KOPT-K1 (cell line): ENCODE measurements at regions not wholly inside any gene's neighbourhood (a gene's known extent, or its start where the extent isn't known, plus 50 kb on each side); places are given as distances from the start of the nearest gene placed in this dataset.

Experiments used
- H3K27ac ChIP-seq: fragments of 200-600 bp; sonication (generic); 2 replicates; pipeline ENCODE4 v1.5.1; 2016; ENCODE audit warnings: antibody characterized with exemption, mild to moderate bottlenecking, low read depth, low read length; ENCODE audit not compliant: poor library complexity, severe bottlenecking
- H3K36me3 ChIP-seq: fragments of 200-600 bp; sonication (generic); 2 replicates; pipeline ENCODE4 v1.5.1; 2017; ENCODE audit warnings: antibody characterized with exemption, mild to moderate bottlenecking, low read length, moderate library complexity; ENCODE audit not compliant: insufficient read depth
- H3K9me3 ChIP-seq: fragments of 200-600 bp; sonication (generic); 2 replicates; pipeline ENCODE4 v1.5.1; 2017; ENCODE audit warnings: antibody characterized with exemption, low read length, mild to moderate bottlenecking; ENCODE audit not compliant: insufficient read depth, poor library complexity, severe bottlenecking

DNA sequence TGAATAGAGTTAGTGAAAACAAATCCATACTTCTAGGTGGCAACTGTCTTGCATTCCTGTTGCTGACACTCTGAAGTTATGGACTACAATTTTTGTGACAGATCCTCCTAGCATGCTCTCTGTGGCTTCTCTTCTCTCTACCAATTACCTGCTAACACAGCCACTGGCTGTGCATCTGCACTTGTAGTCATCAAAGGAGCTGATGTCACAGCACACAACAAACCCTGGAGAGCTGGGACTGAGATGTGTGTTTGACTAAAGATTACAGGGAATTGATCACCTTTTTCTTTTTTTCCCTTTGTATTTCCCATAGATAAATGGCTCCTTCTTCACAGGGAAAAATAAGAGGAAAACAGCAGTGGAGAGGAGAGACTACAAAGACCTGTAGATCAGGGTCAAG, 278.4 kb upstream of the CCDC54 start:
- no peaks in the 10 kb centered on the region for H3K36me3 ChIP-seq

DNA sequence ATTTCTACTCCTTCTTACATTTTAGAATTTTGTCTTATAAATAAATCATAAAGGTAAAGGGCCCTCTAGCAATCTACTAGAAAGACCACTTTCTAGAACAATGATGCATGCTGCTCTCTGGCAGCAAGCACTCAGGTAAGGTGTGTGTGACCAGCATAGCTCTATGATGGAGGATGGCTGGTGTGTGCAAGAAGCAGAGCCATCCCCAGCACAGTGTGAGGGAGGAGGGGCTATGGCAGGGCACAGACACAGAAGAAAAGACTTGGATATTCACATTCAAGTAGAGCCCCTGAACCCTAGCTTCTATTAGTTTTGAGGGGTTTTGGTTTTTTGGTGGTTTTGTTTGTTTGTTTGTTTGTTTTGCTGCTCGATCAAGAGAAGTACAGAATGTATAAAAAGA, 277.1 kb upstream of the CCDC54 start:
- H3K9me3 ChIP-seq: no peaks in the 10 kb centered on the region
- no peaks in the 10 kb centered on the region for H3K36me3 ChIP-seq
- H3K27ac ChIP-seq: no peak overlapping the region

More for the DNA sequence above, 278.4 kb upstream of the CCDC54 start:
- no peak overlapping the region for H3K27ac ChIP-seq
- no peaks in the 10 kb centered on the region for H3K9me3 ChIP-seq

DNA sequence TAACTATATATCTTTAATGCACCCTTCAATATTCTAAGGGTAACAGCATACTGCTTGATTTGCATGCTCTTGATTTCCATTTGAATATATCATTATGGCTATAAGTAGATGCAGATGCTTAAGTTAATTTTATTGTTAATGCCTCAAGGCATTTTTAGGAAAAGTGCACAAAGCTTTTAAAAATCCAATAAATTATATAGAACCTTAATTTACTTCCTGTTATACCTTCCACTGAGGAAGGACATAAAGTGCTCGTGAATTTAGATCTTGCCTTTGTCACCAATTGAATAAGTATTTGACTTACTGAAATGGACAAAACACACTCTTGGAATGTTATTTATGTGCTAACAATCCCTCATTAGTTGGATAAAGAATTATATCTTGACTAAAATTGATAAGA, 276.7 kb upstream of the CCDC54 start:
- H3K36me3 ChIP-seq: no peaks in the 10 kb centered on the region
- H3K9me3 ChIP-seq: no peaks in the 10 kb centered on the region
- H3K27ac ChIP-seq: no peak overlapping the region

DNA sequence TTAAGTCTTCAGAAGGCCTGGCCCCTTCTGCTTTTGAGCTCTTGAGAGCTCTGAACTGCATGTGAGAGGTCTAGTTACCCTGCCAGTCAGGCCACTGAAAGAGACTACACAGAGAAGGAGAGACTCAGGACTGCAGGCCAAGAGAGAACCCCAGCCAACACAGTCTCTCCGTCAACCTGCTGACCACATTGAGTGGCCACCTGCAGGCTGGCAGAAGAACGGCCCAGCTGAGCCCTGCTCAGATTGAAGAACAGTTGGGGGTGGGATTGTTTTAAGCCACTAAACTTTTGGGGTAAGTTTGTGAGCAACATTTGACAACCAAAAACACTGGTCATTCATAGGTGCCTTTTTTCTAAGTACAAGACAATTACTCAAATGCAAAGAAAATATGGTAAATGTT, 273.5 kb upstream of the CCDC54 start:
- Histone ChIP-seq H3K9me3 (no peaks in the 10 kb centered on the region), H3K27ac (no peak overlapping the region), H3K36me3 (no peaks in the 10 kb centered on the region)

DNA sequence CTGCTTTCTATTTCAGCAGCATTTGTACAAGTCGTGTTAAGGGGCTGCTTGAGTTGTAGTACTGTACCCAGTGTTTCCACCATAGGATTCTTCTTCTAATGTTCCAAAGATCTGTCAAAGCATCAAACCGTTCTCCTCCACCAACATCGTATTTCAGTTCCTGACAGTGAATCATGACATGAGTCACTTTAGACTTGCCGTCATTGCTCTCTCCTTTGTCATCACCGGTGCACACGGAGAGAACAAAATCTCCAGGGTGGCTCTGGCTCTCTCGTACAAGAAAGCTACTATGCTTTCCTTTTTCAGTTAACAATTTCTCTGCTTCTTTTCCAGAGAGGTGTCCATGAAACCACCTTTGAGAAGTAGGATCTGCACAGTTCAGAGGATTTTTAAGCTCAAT, 270.9 kb upstream of the CCDC54 start:
- no peaks in the 10 kb centered on the region for H3K9me3 ChIP-seq
- H3K36me3 ChIP-seq: no peaks in the 10 kb centered on the region
- no peak overlapping the region for H3K27ac ChIP-seq

DNA sequence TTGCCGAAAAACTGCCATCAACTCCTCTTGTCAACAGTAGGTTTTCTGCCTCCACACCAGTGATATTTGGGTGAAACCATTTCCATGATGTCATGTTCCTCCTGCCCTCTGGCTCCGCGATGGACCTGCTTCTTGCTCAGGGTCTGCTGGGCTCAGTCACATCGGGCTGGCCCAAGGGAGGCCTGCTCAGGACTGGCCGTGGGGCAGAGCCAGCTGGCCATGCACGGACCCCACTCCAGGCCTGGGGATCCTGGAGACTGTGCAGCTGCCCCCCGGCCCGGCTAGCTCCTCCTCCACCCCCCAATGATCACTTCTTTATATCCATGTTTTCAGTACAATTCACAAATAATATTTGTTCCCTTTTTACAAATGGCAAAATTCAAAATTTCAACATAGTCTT, 270.3 kb upstream of the CCDC54 start:
- H3K27ac ChIP-seq: no peak overlapping the region
- H3K9me3 ChIP-seq: no peaks in the 10 kb centered on the region
- H3K36me3 ChIP-seq: no peaks in the 10 kb centered on the region

DNA sequence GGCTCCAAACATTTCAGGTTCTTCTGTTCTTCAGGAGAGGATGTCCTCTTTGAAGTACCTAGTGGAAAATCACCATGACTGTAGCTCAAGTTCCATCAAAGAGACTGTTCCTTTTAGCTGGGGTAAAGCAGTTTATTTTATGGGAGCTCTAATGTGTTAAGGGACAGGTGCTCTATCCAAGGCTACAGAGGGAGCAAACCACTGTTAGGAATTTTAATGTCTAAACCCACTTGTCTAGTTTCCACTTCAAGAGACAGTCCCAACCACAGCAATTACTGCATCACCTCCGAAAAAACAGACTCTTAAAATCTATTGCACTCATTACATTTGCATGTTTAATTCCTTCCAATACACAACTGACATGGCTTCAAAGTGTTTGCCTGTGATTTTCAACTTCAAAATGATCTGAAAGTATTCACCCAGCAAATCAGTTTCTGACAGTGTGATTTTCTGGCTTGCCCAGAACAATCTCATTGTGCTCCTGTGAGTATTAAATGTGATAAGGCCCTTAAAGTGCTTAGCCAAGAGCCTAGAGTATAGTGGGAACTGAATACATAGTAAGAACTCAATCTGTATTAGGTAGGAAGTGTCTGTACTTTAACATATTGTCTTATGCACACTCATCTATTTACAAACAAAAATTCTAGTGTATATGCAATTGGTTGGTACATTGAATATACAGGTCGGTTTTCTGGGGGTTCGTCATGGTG, 266.5 kb upstream of the CCDC54 start:
- Histone ChIP-seq H3K36me3 (no peaks in the 10 kb centered on the region), H3K9me3 (no peaks in the 10 kb centered on the region), H3K27ac (no peak overlapping the region)

DNA sequence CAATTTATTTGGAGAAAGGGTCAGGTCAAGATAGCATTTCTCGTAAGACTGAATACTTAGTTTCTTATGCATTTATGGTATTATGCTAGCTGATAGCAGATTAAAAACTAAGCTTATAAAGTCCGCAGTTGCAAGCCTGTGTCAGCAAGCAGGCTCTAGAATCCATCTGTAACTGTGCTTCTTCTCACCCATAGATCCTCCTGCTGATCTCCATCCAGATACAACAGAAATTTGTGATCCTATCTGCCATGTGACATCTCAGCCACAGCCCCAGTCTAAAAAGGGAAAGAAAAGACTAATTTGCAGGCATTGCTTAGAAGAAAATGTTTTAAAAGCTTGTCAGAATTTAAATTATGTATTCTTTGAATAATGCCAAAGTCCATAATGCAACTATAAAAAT, 265.4 kb upstream of the CCDC54 start:
- Histone ChIP-seq H3K9me3 (no peaks in the 10 kb centered on the region), H3K27ac (no peak overlapping the region), H3K36me3 (no peaks in the 10 kb centered on the region)

DNA sequence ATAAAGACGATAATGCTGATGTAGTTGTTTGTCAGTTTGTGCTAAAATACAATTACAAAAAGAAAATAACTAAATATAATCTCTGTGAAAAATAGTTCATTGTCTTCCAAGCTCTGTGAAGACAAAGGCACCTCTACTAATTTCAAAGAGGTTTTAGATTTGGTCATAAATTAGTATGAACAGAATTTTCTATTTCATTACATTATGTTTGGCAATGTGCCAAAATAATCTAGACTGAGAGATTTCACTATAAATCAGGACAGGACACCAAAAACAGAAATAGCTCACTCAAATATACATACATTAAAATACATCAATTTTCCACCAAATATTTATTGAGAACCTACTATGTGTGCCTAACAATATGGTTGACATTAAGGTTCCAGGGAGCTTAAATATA, 264.9 kb upstream of the CCDC54 start:
- H3K27ac ChIP-seq: no peak overlapping the region
- no peaks in the 10 kb centered on the region for H3K36me3 ChIP-seq
- no peaks in the 10 kb centered on the region for H3K9me3 ChIP-seq

DNA sequence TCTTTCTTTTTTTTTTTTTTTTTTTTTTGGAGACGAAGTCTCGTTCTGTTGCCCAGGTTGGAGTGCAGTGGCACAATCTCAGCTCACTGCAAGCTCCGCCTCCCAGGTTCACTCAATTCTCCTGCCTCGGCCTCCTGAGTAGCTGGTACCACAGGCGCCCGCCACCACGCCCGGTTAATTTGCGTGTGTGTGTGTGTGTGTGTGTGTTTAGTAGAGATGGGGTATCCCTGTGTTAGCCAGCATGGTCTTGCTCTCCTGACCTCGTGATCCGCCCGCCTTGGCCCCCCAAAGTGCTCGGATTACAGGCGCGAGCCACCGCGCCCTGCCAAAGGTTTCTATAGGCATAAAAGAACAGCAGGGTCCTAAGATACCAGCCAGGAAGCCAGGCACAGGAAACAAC, 261.0 kb upstream of the CCDC54 start:
- Histone ChIP-seq H3K9me3 (no peaks in the 10 kb centered on the region), H3K27ac (no peak overlapping the region), H3K36me3 (no peaks in the 10 kb centered on the region)

DNA sequence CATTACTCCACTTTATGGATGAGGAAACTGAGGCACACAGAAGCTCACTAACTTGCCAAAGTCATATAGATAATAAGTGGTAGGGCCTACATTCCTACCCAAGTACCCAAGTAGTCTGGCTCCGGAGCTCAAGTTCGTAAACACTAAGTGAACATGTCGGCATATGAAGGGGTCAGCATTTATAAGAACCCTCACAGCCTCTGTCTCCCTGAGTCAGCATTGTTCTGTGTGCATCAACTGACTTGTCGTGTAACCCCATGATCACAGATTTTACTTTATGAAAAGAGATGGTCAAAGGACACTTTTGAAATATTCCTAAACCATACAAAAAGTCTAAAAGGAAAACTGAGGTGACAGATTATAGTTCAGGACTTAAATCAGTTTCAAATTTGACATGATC, 260.1 kb upstream of the CCDC54 start:
- Histone ChIP-seq H3K9me3 (no peaks in the 10 kb centered on the region), H3K36me3 (no peaks in the 10 kb centered on the region), H3K27ac (no peak overlapping the region)

DNA sequence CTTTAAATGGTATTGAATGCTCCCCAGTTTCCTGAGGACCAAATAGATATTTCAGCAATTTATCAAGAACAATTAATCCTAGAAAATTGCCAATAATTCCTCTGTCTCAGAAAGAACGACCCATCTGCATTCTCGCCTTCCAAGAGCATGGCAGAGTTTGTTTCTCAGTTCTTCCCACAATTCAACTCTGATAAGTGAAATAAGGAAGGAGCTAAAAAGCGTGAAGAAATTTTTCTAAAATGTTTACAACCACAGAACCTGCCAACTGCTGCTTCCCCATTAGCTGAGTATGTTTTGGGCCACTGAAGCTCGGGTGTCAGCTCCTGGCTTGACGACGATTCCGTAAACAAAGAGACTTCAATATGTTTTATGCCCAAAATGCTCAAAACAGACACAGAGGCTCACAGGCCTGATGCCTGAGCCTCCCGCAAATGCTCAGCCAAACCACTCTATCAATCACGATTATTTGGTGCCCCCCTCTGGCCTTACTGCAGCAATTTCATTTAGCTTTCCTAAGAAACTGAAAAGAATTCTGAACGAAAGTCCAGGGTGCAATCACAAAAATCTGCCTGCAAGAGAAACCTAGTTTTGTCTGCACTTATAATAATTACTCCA, 259.2 kb upstream of the CCDC54 start:
- H3K36me3 ChIP-seq: no peaks in the 10 kb centered on the region
- H3K27ac ChIP-seq: no peak overlapping the region
- no peaks in the 10 kb centered on the region for H3K9me3 ChIP-seq

DNA sequence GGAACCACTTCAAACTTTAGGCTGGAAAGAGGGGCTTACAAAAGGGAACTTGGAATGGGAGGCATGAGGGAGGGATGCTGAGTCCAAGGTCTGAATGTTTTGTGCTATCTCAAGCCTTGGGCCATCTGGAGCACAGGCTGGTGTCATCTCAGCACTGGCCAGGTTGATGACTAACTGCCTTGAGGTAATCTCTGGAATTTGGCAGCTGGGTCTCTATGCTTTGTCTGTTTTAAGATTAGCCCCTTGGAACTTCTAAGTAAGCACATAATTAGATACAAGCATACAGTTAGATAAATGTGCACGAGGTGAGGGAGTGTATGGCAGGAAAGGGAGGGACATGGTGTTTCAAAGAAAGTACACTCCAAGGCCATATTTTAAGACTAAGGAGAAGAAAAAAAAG, 252.4 kb upstream of the CCDC54 start:
- Histone ChIP-seq H3K9me3 (no peaks in the 10 kb centered on the region), H3K36me3 (no peaks in the 10 kb centered on the region), H3K27ac (no peak overlapping the region)

DNA sequence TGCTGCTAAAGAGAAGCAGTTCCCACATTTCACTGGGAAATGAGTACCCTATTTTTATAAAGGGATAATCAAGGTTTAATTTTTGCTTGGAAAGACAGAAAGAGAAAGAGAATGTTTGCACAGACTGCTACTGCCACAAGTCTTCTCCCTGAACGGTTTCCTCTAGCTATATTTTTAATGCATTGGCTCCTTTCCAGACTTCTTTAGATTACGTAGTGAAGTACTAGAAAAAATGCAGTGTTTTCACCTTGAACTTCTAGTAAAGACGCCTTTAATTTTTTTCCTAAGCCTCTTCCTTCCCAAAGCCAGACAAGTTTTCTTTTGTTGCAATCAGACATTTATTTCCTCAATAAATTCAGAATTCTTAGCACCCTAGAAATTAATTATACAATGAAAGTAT, 248.3 kb upstream of the CCDC54 start:
- H3K36me3 ChIP-seq: no peaks in the 10 kb centered on the region
- H3K27ac ChIP-seq: no peak overlapping the region

DNA sequence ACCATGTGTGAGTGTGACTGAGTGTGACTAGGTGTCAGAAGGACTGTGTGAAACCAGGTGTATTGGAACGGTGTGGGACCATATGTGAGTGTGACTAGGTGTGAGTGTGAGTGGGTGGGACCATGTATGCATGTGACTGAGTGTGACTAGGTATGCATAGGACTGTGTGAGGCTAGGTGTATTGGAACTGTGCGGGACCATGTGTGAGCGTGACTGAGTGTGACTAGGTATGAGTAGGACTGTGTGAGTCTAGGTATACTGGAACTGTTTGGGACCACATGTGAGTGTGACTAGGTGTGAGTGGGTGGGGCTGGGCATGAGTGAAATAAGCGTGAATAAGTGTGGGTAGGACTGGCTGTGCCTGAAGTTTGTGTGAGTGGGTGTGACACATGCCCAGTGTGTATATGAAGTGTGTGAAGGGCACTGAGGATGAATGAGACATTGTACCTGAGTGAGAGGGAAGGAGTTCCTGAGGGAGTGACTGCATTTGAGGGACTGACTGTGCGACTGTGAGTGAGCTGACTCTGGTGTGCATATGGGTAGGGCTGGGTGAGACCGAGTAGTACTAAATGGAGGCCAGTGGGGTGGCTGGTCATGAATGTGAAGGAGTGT, 247.0 kb upstream of the CCDC54 start:
- Histone ChIP-seq H3K9me3 (no peaks in the 10 kb centered on the region), H3K36me3 (no peaks in the 10 kb centered on the region)

More for the DNA sequence above, 248.3 kb upstream of the CCDC54 start:
- no peaks in the 10 kb centered on the region for H3K9me3 ChIP-seq

DNA sequence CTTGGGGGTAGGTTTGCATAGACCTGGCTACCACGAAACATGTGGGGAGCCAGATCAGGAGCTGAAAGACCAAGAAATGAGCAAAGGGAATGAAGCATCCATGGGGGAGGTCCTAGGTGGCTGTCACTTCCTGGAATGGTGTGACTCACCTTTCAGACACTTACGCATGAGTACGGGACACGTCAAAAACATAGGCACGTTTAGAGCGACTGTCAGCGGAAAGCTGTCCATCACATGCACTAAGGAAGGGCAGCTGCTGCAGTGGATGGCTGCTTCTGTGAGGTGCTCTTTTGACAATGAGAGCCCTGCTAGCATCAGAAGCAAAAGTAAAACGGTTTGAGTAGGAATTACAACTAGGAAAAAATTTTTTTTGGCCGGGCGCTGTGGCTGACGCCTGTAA, 244.6 kb upstream of the CCDC54 start:
- H3K27ac ChIP-seq: no peak overlapping the region
- no peaks in the 10 kb centered on the region for H3K9me3 ChIP-seq
- H3K36me3 ChIP-seq: no peaks in the 10 kb centered on the region

More for the DNA sequence above, 247.0 kb upstream of the CCDC54 start:
- H3K27ac ChIP-seq: no peak overlapping the region
